ENCODE measurements at regions not wholly inside any gene's neighbourhood (a gene's known extent, or its start where the extent isn't known, plus 50 kb on each side); places are given as distances from the start of the nearest gene placed in this dataset.

- TF ChIP-seq, protein P1, sequence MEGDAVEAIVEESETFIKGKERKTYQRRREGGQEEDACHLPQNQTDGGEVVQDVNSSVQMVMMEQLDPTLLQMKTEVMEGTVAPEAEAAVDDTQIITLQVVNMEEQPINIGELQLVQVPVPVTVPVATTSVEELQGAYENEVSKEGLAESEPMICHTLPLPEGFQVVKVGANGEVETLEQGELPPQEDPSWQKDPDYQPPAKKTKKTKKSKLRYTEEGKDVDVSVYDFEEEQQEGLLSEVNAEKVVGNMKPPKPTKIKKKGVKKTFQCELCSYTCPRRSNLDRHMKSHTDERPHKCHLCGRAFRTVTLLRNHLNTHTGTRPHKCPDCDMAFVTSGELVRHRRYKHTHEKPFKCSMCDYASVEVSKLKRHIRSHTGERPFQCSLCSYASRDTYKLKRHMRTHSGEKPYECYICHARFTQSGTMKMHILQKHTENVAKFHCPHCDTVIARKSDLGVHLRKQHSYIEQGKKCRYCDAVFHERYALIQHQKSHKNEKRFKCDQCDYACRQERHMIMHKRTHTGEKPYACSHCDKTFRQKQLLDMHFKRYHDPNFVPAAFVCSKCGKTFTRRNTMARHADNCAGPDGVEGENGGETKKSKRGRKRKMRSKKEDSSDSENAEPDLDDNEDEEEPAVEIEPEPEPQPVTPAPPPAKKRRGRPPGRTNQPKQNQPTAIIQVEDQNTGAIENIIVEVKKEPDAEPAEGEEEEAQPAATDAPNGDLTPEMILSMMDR (IDR thresholded peaks at IDR 0.05; ENCODE audit: unreplicated experiment in 3 of 3): no peak
- Mint-ChIP-seq H3K9me3 (no peaks in the 10 kb centered on the region), H3K27me3 (ENCODE audit: low read depth) (peaks cover 9% of the 10 kb centered on the region), H3K27ac (no peak overlapping the region), H3K4me1 (no peaks in the 10 kb centered on the region), H3K36me3 (ENCODE audit: low read depth) (no peaks in the 10 kb centered on the region), H3K4me3 (no peak overlapping the region)
These were observed 209.7 kb downstream of the TEX36 start for GRCh38 chr10:125473143-125473793.

DNA sequence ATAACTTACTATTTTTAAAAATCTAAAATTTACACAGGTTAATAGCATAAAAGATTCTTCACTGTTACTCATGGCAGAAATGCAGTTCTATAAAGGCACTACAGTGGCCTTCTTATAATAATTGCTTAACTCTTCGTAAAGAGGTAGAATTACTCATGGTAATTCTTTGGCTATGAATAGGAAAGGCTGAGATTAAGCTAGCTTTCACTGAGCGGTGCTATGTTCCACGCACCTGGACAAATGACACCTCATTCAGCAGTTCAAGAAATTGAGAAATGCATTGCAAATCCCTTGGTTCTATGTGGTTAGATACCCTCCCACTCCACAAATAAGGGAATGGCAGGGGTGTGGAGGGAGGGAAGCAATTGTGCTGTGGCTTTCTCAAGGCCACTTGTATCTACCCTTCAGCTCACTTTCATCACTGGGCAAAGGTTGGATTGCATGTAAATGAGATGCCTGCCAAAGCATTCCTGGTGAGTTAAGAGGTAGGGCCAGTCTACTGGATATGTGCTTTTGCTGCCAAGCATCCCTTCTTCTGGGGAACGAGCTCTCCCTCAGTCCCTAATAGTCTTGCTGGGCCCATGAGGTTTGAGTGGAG, 210.9 kb downstream of the TEX36 start:
- TF ChIP-seq, protein P1 (IDR thresholded peaks at IDR 0.05; ENCODE audit: unreplicated experiment in 3 of 3): no peak
- Mint-ChIP-seq H3K27me3 (ENCODE audit: low read depth) (peaks cover 9% of the 10 kb centered on the region), H3K4me3 (no peak overlapping the region), H3K36me3 (ENCODE audit: low read depth) (no peaks in the 10 kb centered on the region), H3K27ac (no peak overlapping the region), H3K9me3 (no peaks in the 10 kb centered on the region), H3K4me1 (no peaks in the 10 kb centered on the region)

DNA sequence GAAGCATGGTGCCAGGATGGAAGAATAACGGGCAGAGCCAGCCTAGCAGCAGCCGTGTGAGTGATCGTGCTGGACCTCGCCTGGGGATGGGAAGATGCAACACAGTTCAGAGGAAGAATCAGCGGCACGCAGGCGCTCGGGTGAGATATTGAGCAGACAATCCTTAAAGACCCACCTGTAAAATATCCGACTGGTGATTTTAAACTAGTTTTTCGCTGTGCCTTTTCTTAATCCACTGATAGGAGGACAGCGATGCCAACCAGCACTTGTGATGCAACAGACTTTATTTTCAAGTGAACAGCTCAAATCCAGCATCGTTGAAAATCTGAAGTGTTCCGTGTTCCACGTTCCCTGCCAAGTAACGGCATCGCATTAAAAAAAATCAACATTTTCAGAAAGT, 214.7 kb downstream of the TEX36 start:
- Mint-ChIP-seq H3K27me3 (ENCODE audit: low read depth) (peaks cover 9% of the 10 kb centered on the region), H3K4me3 (no peak overlapping the region), H3K27ac (no peak overlapping the region), H3K9me3 (no peaks in the 10 kb centered on the region), H3K36me3 (ENCODE audit: low read depth) (no peaks in the 10 kb centered on the region), H3K4me1 (no peaks in the 10 kb centered on the region)
- TF ChIP-seq, protein P1 (IDR thresholded peaks at IDR 0.05; ENCODE audit: unreplicated experiment in 3 of 3): no peak

DNA sequence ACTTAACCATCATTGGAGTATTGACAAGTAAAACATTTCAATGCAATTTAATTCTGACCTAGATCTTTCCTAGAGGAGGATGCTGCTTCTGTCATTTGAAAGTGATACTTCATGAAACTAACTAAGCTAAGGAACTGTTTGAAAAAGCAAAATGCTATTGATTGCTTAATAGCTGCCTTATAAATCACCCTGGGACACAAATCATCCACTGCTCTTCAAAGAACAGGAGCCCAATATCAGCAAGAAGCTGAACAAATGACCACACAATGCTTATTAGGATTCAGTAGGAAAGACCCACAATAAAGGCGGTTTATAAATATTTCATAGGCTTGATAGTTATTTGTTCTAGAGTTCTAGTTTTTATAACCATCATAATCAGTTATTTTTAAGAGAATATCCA, 216.3 kb downstream of the TEX36 start:
- peaks cover 15% of the 10 kb centered on the region for H3K27me3 Mint-ChIP-seq (ENCODE audit: low read depth)
- no peak overlapping the region for H3K4me3 Mint-ChIP-seq
- no peaks in the 10 kb centered on the region for H3K4me1 Mint-ChIP-seq
- H3K36me3 Mint-ChIP-seq (ENCODE audit: low read depth): no peaks in the 10 kb centered on the region
- no peak overlapping the region for H3K27ac Mint-ChIP-seq
- TF ChIP-seq, protein P1 (IDR thresholded peaks at IDR 0.05; ENCODE audit: unreplicated experiment in 3 of 3): no peak
- H3K9me3 Mint-ChIP-seq: no peaks in the 10 kb centered on the region

DNA sequence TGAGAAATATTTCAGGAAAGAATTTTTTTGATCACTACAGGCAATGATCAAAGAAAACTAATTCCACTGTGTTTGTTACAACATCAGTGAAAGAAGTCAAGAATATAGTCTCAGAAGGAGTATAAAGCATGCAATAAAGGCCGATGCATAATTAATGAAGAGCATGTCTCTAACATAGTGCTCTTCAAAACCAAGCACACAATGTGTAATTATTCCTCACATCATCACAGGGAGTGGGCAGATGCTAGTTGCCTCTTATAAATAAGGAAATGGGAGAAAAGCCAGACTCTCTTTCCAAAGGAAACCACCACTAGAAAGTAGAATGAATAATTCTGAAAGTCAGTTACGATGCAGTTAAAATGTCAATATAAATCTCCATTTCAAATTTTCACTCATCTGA, 220.1 kb downstream of the TEX36 start:
- H3K36me3 Mint-ChIP-seq (ENCODE audit: low read depth): no peaks in the 10 kb centered on the region

More for the DNA sequence above, 220.1 kb downstream of the TEX36 start:
- TF ChIP-seq, protein P1 (IDR thresholded peaks at IDR 0.05; ENCODE audit: unreplicated experiment in 3 of 3): no peak
- H3K27ac Mint-ChIP-seq: no peak overlapping the region
- H3K9me3 Mint-ChIP-seq: no peaks in the 10 kb centered on the region
- no peak overlapping the region for H3K4me3 Mint-ChIP-seq
- H3K4me1 Mint-ChIP-seq: no peaks in the 10 kb centered on the region
- peaks cover 9% of the 10 kb centered on the region for H3K27me3 Mint-ChIP-seq (ENCODE audit: low read depth)

All from nephron (organoid).